Panc1 (cell line): ENCODE measurements at regions not wholly inside any gene's neighbourhood (a gene's known extent, or its start where the extent isn't known, plus 50 kb on each side); places are given as distances from the start of the nearest gene placed in this dataset.

Source experiments
- ATAC-seq: fragments of 200-7000 bp; cut with Tn5 transposase; 2 replicates; pipeline ENCODE4 v1.9.1; 2020; ENCODE audit warnings: mild to moderate bottlenecking, moderate library complexity
- BruUV-seq: library from RNA; stranded (reverse); fragments of 400-500 nt; replicated peaks from 2 replicates; lab custom pipeline; 2021; lab: Mats Ljungman, UMichigan
- CTCF ChIA-PET: fragments of 300-600 bp; sonication (Branson Sonifier 250); formaldehyde crosslinking; loops from one replicate; lab custom pipeline; 2022; ENCODE audit warnings: antibody characterized with exemption; lab: Charles Lee
- POLR2A ChIA-PET: fragments of 300-600 bp; sonication (Branson Sonifier 250); formaldehyde crosslinking; loops from one replicate; lab custom pipeline; 2022; ENCODE audit warnings: antibody characterized with exemption; lab: Charles Lee
- DNase-seq: peaks from one replicate; pipeline ENCODE4 v3.0.0-alpha.2; 2010; ENCODE audit warnings: low read depth, low spot score
- H3K27ac ChIP-seq: 2 replicates; pipeline ENCODE4 v1.5.1; 2011; ENCODE audit warnings: mild to moderate bottlenecking, low read length, inconsistent platforms
- H3K27me3 ChIP-seq: fragments of 200-500 bp; sonication (Bioruptor generic); 2 replicates; pipeline ENCODE4 v1.6.0; 2014; ENCODE audit warnings: low read length, inconsistent platforms; ENCODE audit not compliant: control insufficient read depth, insufficient read depth
- H3K36me3 ChIP-seq: fragments of 200-500 bp; sonication (Bioruptor generic); 2 replicates; pipeline ENCODE4 v1.5.1; 2014; ENCODE audit warnings: inconsistent platforms, mild to moderate bottlenecking, low read length, moderate library complexity; ENCODE audit not compliant: control insufficient read depth, insufficient read depth
- H3K4me1 ChIP-seq: 2 replicates; pipeline ENCODE4 v1.5.1; 2011; ENCODE audit warnings: inconsistent platforms, mild to moderate bottlenecking, low read length, moderate library complexity; ENCODE audit not compliant: control insufficient read depth, insufficient read depth
- H3K4me3 ChIP-seq, 2 experiments: 2 replicates each; pipeline ENCODE4 v1.5.1; 2011 to 2012; ENCODE audit warnings: low read depth in 2 of 2, low read length in 2 of 2, mild to moderate bottlenecking in 2 of 2, inconsistent platforms in 1 of 2, moderate library complexity in 1 of 2
- H3K9me3 ChIP-seq: fragments of 200-500 bp; sonication (Bioruptor generic); 2 replicates; pipeline ENCODE4 v1.5.1; 2014; ENCODE audit warnings: low read depth, mild to moderate bottlenecking, inconsistent platforms, low read length, moderate library complexity; ENCODE audit not compliant: control insufficient read depth, insufficient read depth
- POLR2AphosphoS5 ChIP-seq: IDR thresholded peaks from 2 replicates; pipeline ENCODE4 v1.6.1; 2012; ENCODE audit warnings: mild to moderate bottlenecking, low read depth, low read length, moderate library complexity
- SIN3A ChIP-seq: IDR thresholded peaks from 2 replicates; pipeline ENCODE4 v1.6.1; 2012; ENCODE audit warnings: low read depth, mild to moderate bottlenecking, low read length, moderate library complexity, borderline replicate concordance; ENCODE audit not compliant: insufficient read depth
- TCF7L2 ChIP-seq: IDR thresholded peaks from 2 replicates; pipeline ENCODE4 v1.6.1; 2011; ENCODE audit warnings: mild to moderate bottlenecking, low read depth, low read length, inconsistent platforms
- in situ Hi-C: cut with HindIII; loops from 2 replicates; pipeline ENCODE4 v1.10.0; 2016; ENCODE audit warnings: low sequenced_read_pairs, low pct_unique_long_range_greater_than_20kb
- intact Hi-C: fragments of 100-400 bp; cut with micrococcal nuclease; formaldehyde crosslinking; loops from one replicate; pipeline ENCODE4 v1.10.0; 2022; ENCODE audit not compliant: unreplicated experiment
- TF ChIP-seq, protein P1 (sequence below): fragments of 450-650 bp; IDR thresholded peaks from 2 replicates; pipeline ENCODE4 v1.5.1; 2017; ENCODE audit warnings: mild to moderate bottlenecking
- TF ChIP-seq, protein P2 (sequence below), 2 experiments: IDR thresholded peaks; 2 replicates each; pipeline ENCODE4 v1.6.1; 2011 to 2012; ENCODE audit warnings: low read depth in 2 of 2, control low read depth in 1 of 2, low read length in 1 of 2, mild to moderate bottlenecking in 1 of 2, moderate library complexity in 1 of 2; ENCODE audit not compliant: insufficient read depth in 1 of 2

DNA sequence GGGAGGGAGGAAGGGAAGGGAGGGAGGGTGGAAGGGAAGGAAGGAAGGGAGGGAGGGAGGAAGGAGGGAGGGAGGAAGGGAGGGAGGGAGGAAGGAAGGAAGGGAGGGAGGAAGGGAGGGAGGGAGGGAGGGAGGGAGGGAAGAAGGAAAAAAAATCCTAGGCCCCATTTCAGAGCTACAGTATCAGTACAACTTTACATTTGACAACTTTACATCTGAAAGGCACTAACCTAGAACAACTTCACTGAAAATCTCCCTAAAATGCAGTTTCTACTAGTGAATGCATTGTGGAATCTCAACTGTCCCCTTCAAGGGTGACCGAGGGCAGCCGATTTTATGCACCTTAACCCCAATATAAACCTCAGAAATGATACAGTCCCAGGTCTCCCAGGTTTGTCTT lies 259.8 kb upstream of the GALNT17 start:
- Histone ChIP-seq H3K4me1 (no peaks in the 10 kb centered on the region), H3K27ac (no peak overlapping the region), H3K36me3 (no peaks in the 10 kb centered on the region), H3K4me3 (no peak overlapping the region), H3K9me3 (no peaks in the 10 kb centered on the region), H3K27me3 (no peaks in the 10 kb centered on the region)
- no peak for ATAC-seq
- TF ChIP-seq SIN3A (no peak), TCF7L2 (no peak), POLR2AphosphoS5 (no peak)
- TF ChIP-seq, protein P1, sequence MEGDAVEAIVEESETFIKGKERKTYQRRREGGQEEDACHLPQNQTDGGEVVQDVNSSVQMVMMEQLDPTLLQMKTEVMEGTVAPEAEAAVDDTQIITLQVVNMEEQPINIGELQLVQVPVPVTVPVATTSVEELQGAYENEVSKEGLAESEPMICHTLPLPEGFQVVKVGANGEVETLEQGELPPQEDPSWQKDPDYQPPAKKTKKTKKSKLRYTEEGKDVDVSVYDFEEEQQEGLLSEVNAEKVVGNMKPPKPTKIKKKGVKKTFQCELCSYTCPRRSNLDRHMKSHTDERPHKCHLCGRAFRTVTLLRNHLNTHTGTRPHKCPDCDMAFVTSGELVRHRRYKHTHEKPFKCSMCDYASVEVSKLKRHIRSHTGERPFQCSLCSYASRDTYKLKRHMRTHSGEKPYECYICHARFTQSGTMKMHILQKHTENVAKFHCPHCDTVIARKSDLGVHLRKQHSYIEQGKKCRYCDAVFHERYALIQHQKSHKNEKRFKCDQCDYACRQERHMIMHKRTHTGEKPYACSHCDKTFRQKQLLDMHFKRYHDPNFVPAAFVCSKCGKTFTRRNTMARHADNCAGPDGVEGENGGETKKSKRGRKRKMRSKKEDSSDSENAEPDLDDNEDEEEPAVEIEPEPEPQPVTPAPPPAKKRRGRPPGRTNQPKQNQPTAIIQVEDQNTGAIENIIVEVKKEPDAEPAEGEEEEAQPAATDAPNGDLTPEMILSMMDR, result no peak
- TF ChIP-seq, protein P2, sequence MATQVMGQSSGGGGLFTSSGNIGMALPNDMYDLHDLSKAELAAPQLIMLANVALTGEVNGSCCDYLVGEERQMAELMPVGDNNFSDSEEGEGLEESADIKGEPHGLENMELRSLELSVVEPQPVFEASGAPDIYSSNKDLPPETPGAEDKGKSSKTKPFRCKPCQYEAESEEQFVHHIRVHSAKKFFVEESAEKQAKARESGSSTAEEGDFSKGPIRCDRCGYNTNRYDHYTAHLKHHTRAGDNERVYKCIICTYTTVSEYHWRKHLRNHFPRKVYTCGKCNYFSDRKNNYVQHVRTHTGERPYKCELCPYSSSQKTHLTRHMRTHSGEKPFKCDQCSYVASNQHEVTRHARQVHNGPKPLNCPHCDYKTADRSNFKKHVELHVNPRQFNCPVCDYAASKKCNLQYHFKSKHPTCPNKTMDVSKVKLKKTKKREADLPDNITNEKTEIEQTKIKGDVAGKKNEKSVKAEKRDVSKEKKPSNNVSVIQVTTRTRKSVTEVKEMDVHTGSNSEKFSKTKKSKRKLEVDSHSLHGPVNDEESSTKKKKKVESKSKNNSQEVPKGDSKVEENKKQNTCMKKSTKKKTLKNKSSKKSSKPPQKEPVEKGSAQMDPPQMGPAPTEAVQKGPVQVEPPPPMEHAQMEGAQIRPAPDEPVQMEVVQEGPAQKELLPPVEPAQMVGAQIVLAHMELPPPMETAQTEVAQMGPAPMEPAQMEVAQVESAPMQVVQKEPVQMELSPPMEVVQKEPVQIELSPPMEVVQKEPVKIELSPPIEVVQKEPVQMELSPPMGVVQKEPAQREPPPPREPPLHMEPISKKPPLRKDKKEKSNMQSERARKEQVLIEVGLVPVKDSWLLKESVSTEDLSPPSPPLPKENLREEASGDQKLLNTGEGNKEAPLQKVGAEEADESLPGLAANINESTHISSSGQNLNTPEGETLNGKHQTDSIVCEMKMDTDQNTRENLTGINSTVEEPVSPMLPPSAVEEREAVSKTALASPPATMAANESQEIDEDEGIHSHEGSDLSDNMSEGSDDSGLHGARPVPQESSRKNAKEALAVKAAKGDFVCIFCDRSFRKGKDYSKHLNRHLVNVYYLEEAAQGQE (IDR thresholded peaks at IDR 0.05; ENCODE audit: insufficient read depth in 1 of 2, low read depth in 2 of 2, low read length in 1 of 2), result no peak
- ChIA-PET CTCF (interaction anchor here (0.7 kb wide), 1 partner anchor 867 kb away, joined by 10 read pairs; no protein-coding TSS in a partner anchor), POLR2A (no interaction called here)
- BruUV-seq, result no TSS peak
- intact Hi-C loops, result no loop called here
- in situ Hi-C loops, result no loop called here
- no peak for DNase-seq

DNA sequence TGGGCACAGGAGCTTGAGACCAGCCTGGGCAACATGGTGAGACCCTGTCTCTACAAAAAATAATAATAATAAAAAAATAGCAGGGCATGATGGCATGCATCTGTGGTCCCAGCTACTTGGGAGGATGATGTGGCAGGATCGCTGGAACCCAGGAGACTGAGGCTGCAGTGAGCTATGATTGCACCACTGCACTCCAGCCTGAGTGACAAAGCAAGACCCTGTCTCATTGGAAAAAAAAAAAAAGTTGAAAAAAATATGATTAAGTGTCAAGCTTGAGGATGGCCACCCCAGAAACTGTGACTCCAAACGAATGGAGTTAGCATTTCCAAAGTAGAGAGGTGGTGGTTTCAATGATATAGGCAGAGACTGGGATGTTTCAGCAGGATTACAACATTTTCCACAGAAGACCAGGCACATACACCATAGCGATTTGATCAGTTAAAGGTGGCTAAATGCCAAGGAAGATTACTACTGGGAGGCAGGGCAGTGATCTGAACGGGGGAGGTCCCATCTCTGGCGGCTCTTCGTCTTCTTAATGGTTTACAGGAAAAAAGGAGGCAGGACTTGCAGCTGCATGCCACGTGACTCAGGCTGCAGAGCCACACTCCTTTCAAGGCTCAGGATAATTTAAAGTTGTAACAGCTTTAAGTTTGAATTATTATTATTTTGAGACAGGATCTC lies 250.6 kb upstream of the GALNT17 start:
- intact Hi-C loops (no loop called here), in situ Hi-C loops (no loop called here)
- Histone ChIP-seq H3K36me3 (no peaks in the 10 kb centered on the region), H3K4me1 (no peaks in the 10 kb centered on the region), H3K4me3 (no peak overlapping the region), H3K27ac (no peak overlapping the region), H3K9me3 (no peaks in the 10 kb centered on the region), H3K27me3 (no peaks in the 10 kb centered on the region)
- DNase-seq, result no peak
- BruUV-seq, result no TSS peak
- no peak for ATAC-seq
- ChIA-PET POLR2A (no interaction called here), CTCF (interaction anchor here (0.7 kb wide), 1 partner anchor 12 kb away, joined by 4 read pairs; no protein-coding TSS in a partner anchor)
- TF ChIP-seq, protein P1, result no peak
- TF ChIP-seq, protein P2 (IDR thresholded peaks at IDR 0.05; ENCODE audit: insufficient read depth in 1 of 2, low read depth in 2 of 2, low read length in 1 of 2), result no peak
- TF ChIP-seq POLR2AphosphoS5, result no peak
- TF ChIP-seq TCF7L2, result no peak
- TF ChIP-seq SIN3A, result no peak
